HEK293 (cell line): ENCODE measurements at regions not wholly inside any gene's neighbourhood (a gene's known extent, or its start where the extent isn't known, plus 50 kb on each side); places are given as distances from the start of the nearest gene placed in this dataset.

Experiments
- HOXD13 ChIP-seq: sonication (generic); formaldehyde crosslinking; IDR thresholded peaks from 2 replicates; pipeline ENCODE4 v1.8.0; 2022; ENCODE audit warnings: missing genetic modification reagents, borderline replicate concordance
- MZF1 ChIP-seq: fragments of 450-650 bp; formaldehyde crosslinking; IDR thresholded peaks from 2 replicates; pipeline ENCODE4 v1.5.1; 2017; ENCODE audit warnings: missing biosample characterization, missing genetic modification characterization, borderline replicate concordance
- OSR2 ChIP-seq: fragments of 450-650 bp; formaldehyde crosslinking; IDR thresholded peaks from 2 replicates; pipeline ENCODE4 v1.5.1; 2016; ENCODE audit warnings: missing biosample characterization, missing genetic modification characterization
- OVOL3 ChIP-seq: fragments of 450-650 bp; formaldehyde crosslinking; IDR thresholded peaks from 2 replicates; pipeline ENCODE4 v1.5.1; 2016; ENCODE audit warnings: missing biosample characterization, missing genetic modification characterization
- RBAK ChIP-seq: fragments of 450-650 bp; formaldehyde crosslinking; IDR thresholded peaks from 2 replicates; pipeline ENCODE4 v1.5.1; 2016; ENCODE audit warnings: missing biosample characterization, missing genetic modification characterization
- REPIN1 ChIP-seq: fragments of 450-650 bp; formaldehyde crosslinking; IDR thresholded peaks from 2 replicates; pipeline ENCODE4 v1.5.1; 2017; ENCODE audit warnings: missing biosample characterization, missing genetic modification characterization, low read depth
- SETDB1 ChIP-seq: IDR thresholded peaks from one replicate; pipeline ENCODE4 v1.6.1; 2017; ENCODE audit warnings: mild to moderate bottlenecking, low read length, moderate library complexity, mixed read lengths; ENCODE audit not compliant: insufficient read length
- SP2 ChIP-seq: fragments of 450-650 bp; formaldehyde crosslinking; IDR thresholded peaks from 2 replicates; pipeline ENCODE4 v1.5.1; 2016; ENCODE audit warnings: missing biosample characterization, missing genetic modification characterization
- ZBTB17 ChIP-seq: fragments of 450-650 bp; formaldehyde crosslinking; IDR thresholded peaks from 2 replicates; pipeline ENCODE4 v1.5.1; 2016; ENCODE audit warnings: missing biosample characterization, missing genetic modification characterization
- ZBTB20 ChIP-seq: fragments of 450-650 bp; formaldehyde crosslinking; IDR thresholded peaks from 2 replicates; pipeline ENCODE4 v1.5.1; 2016; ENCODE audit warnings: missing biosample characterization, missing genetic modification characterization
- ZBTB48 ChIP-seq: fragments of 450-650 bp; formaldehyde crosslinking; IDR thresholded peaks from 2 replicates; pipeline ENCODE4 v1.5.1; 2016; ENCODE audit warnings: missing biosample characterization, missing genetic modification characterization
- ZBTB49 ChIP-seq: fragments of 450-650 bp; formaldehyde crosslinking; IDR thresholded peaks from 2 replicates; pipeline ENCODE4 v1.5.1; 2016; ENCODE audit warnings: missing biosample characterization, missing genetic modification characterization, low read depth
- ZIC2 ChIP-seq: fragments of 450-650 bp; formaldehyde crosslinking; IDR thresholded peaks from 2 replicates; pipeline ENCODE4 v1.5.1; 2016; ENCODE audit warnings: missing biosample characterization, missing genetic modification characterization
- ZNF133 ChIP-seq: fragments of 450-650 bp; formaldehyde crosslinking; IDR thresholded peaks from 2 replicates; pipeline ENCODE4 v1.5.1; 2016; ENCODE audit warnings: missing biosample characterization, missing genetic modification characterization
- ZNF140 ChIP-seq: fragments of 450-650 bp; formaldehyde crosslinking; IDR thresholded peaks from 2 replicates; pipeline ENCODE4 v1.5.1; 2016; ENCODE audit warnings: missing biosample characterization, missing genetic modification characterization
- ZNF146 ChIP-seq: fragments of 450-650 bp; formaldehyde crosslinking; IDR thresholded peaks from 2 replicates; pipeline ENCODE4 v1.5.1; 2016; ENCODE audit warnings: missing biosample characterization, missing genetic modification characterization
- ZNF157 ChIP-seq: fragments of 450-650 bp; formaldehyde crosslinking; IDR thresholded peaks from 2 replicates; pipeline ENCODE4 v1.5.1; 2016; ENCODE audit warnings: missing biosample characterization, missing genetic modification characterization
- ZNF169 ChIP-seq: fragments of 450-650 bp; formaldehyde crosslinking; IDR thresholded peaks from 2 replicates; pipeline ENCODE4 v1.5.1; 2016; ENCODE audit warnings: missing biosample characterization, missing genetic modification characterization
- ZNF19 ChIP-seq: fragments of 450-650 bp; formaldehyde crosslinking; IDR thresholded peaks from 2 replicates; pipeline ENCODE4; 2016; ENCODE audit warnings: missing biosample characterization, missing genetic modification characterization, low read depth
- ZNF2 ChIP-seq: fragments of 450-650 bp; formaldehyde crosslinking; IDR thresholded peaks from 2 replicates; pipeline ENCODE4 v1.5.1; 2016; ENCODE audit warnings: missing biosample characterization, missing genetic modification characterization
- ZNF211 ChIP-seq: fragments of 450-650 bp; formaldehyde crosslinking; IDR thresholded peaks from 2 replicates; pipeline ENCODE4 v1.5.1; 2016; ENCODE audit warnings: low read depth, missing biosample characterization, missing genetic modification characterization
- ZNF221 ChIP-seq: fragments of 450-650 bp; formaldehyde crosslinking; IDR thresholded peaks from 2 replicates; pipeline ENCODE4 v1.5.1; 2017; ENCODE audit warnings: missing biosample characterization, missing genetic modification characterization, borderline replicate concordance
- ZNF280D ChIP-seq: fragments of 450-650 bp; formaldehyde crosslinking; IDR thresholded peaks from 2 replicates; pipeline ENCODE4 v1.5.1; 2016; ENCODE audit warnings: missing biosample characterization, missing genetic modification characterization
- ZNF354C ChIP-seq: fragments of 450-650 bp; formaldehyde crosslinking; IDR thresholded peaks from 2 replicates; pipeline ENCODE4 v1.5.1; 2016; ENCODE audit warnings: missing biosample characterization, missing genetic modification characterization, low read depth, borderline replicate concordance
- ZNF366 ChIP-seq: fragments of 450-650 bp; formaldehyde crosslinking; conservative IDR thresholded peaks from 2 replicates; pipeline ENCODE4 v1.5.1; 2016; ENCODE audit warnings: missing biosample characterization, missing genetic modification characterization
- ZNF394 ChIP-seq: fragments of 450-650 bp; formaldehyde crosslinking; IDR thresholded peaks from 2 replicates; pipeline ENCODE4 v1.5.1; 2016; ENCODE audit warnings: missing biosample characterization, missing genetic modification characterization, mild to moderate bottlenecking, moderate library complexity, borderline replicate concordance
- ZNF544 ChIP-seq: fragments of 450-650 bp; formaldehyde crosslinking; IDR thresholded peaks from 2 replicates; pipeline ENCODE4 v1.5.0; 2017; ENCODE audit warnings: missing biosample characterization, missing genetic modification characterization
- ZNF626 ChIP-seq: fragments of 450-650 bp; sonication (Bioruptor Pico); formaldehyde crosslinking; IDR thresholded peaks from 2 replicates; pipeline ENCODE4 v1.5.1; 2018; ENCODE audit warnings: missing biosample characterization, missing genetic modification characterization, inconsistent platforms
- ZNF701 ChIP-seq: fragments of 450-650 bp; formaldehyde crosslinking; IDR thresholded peaks from 2 replicates; pipeline ENCODE4 v1.5.1; 2016; ENCODE audit warnings: missing biosample characterization, missing genetic modification characterization
- TF ChIP-seq, protein P1 (sequence below): fragments of 450-650 bp; IDR thresholded peaks from 2 replicates; pipeline ENCODE4 v1.5.1; 2018; ENCODE audit warnings: missing biosample characterization, mild to moderate bottlenecking, missing genetic modification characterization

- TF ChIP-seq SP2 (tag by site-specific recombination) (peak; percentile 26; the same call in 1 of the 2 replicates), ZNF701 (tag by site-specific recombination) (no peak), ZIC2 (peak; percentile 28; the same call in 1 of the 2 replicates), ZNF221 (tag by site-specific recombination) (no peak), ZBTB48 (tag by site-specific recombination) (no peak), ZNF544 (tag by site-specific recombination) (no peak), OVOL3 (tag by site-specific recombination) (peak; percentile 74), REPIN1 (no peak), ZBTB17 (tag by site-specific recombination) (peak; percentile 88), ZNF157 (no peak), ZNF394 (tag by site-specific recombination) (peak; percentile 85), ZNF211 (no peak), ZNF626 (peak; percentile 7; the same call in 1 of the 2 replicates), ZNF146 (tag by site-specific recombination) (no peak; the same call in 1 of the 2 replicates), ZBTB20 (no peak), SETDB1 (no peak), MZF1 (tag by site-specific recombination) (peak; percentile 86; the same call in 1 of the 2 replicates), ZNF2 (peak; percentile 47; the same call in 1 of the 2 replicates), OSR2 (peak; percentile 96), ZNF133 (tag by site-specific recombination) (no peak), ZNF354C (no peak), ZNF169 (tag by site-specific recombination) (no peak), ZNF19 (tag by site-specific recombination) (no peak), ZBTB49 (tag by site-specific recombination) (no peak), ZNF140 (tag by site-specific recombination) (no peak), ZNF366 (peak; percentile 98), RBAK (tag by site-specific recombination) (no peak), HOXD13 (CRISPR knock-in tag) (no peak), ZNF280D (tag by site-specific recombination) (no peak)
- TF ChIP-seq, protein P1, sequence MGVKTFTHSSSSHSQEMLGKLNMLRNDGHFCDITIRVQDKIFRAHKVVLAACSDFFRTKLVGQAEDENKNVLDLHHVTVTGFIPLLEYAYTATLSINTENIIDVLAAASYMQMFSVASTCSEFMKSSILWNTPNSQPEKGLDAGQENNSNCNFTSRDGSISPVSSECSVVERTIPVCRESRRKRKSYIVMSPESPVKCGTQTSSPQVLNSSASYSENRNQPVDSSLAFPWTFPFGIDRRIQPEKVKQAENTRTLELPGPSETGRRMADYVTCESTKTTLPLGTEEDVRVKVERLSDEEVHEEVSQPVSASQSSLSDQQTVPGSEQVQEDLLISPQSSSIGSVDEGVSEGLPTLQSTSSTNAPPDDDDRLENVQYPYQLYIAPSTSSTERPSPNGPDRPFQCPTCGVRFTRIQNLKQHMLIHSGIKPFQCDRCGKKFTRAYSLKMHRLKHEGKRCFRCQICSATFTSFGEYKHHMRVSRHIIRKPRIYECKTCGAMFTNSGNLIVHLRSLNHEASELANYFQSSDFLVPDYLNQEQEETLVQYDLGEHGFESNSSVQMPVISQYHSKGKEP (tag by site-specific recombination): peak; percentile 98
Observed at GRCh38 chr5:125326150-125326510, 579.7 kb upstream of the ZNF608 start (continued).
